SK-N-SH (cell line): ENCODE measurements at regions not wholly inside any gene's neighbourhood (a gene's known extent, or its start where the extent isn't known, plus 50 kb on each side); places are given as distances from the start of the nearest gene placed in this dataset.

Experiments
- CTCF ChIA-PET: fragments of 300-600, 350-600 bp; formaldehyde crosslinking; extraction: SDS; loops from one replicate; lab custom pipeline; 2021; lab: Yijun Ruan, JAX
- POLR2A ChIA-PET: fragments of 350-600 bp; sonication (Branson Sonifier 250); formaldehyde crosslinking; extraction: SDS; loops from one replicate; lab custom pipeline; 2020; ENCODE audit warnings: antibody characterized with exemption, inconsistent platforms; lab: Yijun Ruan, JAX
- DNase-seq: peaks from one replicate; pipeline ENCODE4 v3.0.0; 2012
- H2AFZ ChIP-seq: fragments of 200-600 bp; sonication (generic); 2 replicates; pipeline ENCODE4 v1.8.1; 2016; ENCODE audit warnings: antibody characterized with exemption, mild to moderate bottlenecking, low read depth
- H3F3A ChIP-seq: fragments of 200-600 bp; sonication (generic); replicated peaks from 2 replicates; pipeline ENCODE3; 2016; ENCODE audit warnings: antibody characterized with exemption, mild to moderate bottlenecking; ENCODE audit not compliant: insufficient read depth
- H3K27ac ChIP-seq, 2 experiments: fragments of 200-500 bp in 1 of 2; fragments of 200-600 bp in 1 of 2; sonication (Bioruptor generic) in 1 of 2; sonication (generic), shearing (Covaris generic) in 1 of 2; 2 replicates each; pipeline versions ENCODE4 v1.5.1 to v1.6.1; 2014 to 2016; ENCODE audit warnings: low read depth in 2 of 2, inconsistent platforms in 1 of 2, low read length in 1 of 2, mild to moderate bottlenecking in 1 of 2, mixed read lengths in 1 of 2
- H3K27me3 ChIP-seq: fragments of 200-600 bp; sonication (generic), shearing (Covaris generic); 2 replicates; pipeline ENCODE4 v1.6.1; 2016; ENCODE audit warnings: mixed run types; ENCODE audit not compliant: insufficient read depth
- H3K36me3 ChIP-seq, 2 experiments: fragments of 200-500 bp in 1 of 2; fragments of 200-600 bp in 1 of 2; sonication (Bioruptor generic) in 1 of 2; sonication (generic) in 1 of 2; replicated peaks in 1 of 2; 2 replicates each; pipeline versions ENCODE3 to v1.5.1; 2014 to 2016; ENCODE audit warnings: low read length in 1 of 2, mild to moderate bottlenecking in 1 of 2; ENCODE audit not compliant: insufficient read depth in 2 of 2, control insufficient read depth in 1 of 2
- H3K4me1 ChIP-seq, 2 experiments: fragments of 200-500 bp in 1 of 2; fragments of 200-600 bp in 1 of 2; sonication (Bioruptor generic) in 1 of 2; sonication (generic), shearing (Covaris generic) in 1 of 2; 2 replicates each; pipeline versions ENCODE4 v1.5.1 to v1.6.1; 2014 to 2016; ENCODE audit warnings: low read depth in 1 of 2, low read length in 1 of 2, mixed run types in 1 of 2; ENCODE audit not compliant: insufficient read depth in 2 of 2, control insufficient read depth in 1 of 2
- H3K4me2 ChIP-seq: fragments of 200-600 bp; sonication (generic), shearing (Covaris generic); 2 replicates; pipeline ENCODE4 v1.6.1; 2017; ENCODE audit warnings: mixed run types
- H3K4me3 ChIP-seq, 2 experiments: fragments of 200-500 bp in 1 of 2; fragments of 200-600 bp in 1 of 2; sonication (Bioruptor generic) in 1 of 2; sonication (generic), shearing (Covaris generic) in 1 of 2; 2 replicates each; pipeline versions ENCODE4 v1.5.1 to v1.8.1; 2014 to 2016; ENCODE audit warnings: low read depth in 2 of 2, inconsistent platforms in 1 of 2, low read length in 1 of 2, mild to moderate bottlenecking in 1 of 2, mixed read lengths in 1 of 2, moderate library complexity in 1 of 2
- H3K79me2 ChIP-seq: fragments of 200-600 bp; sonication (generic); 2 replicates; pipeline ENCODE4 v1.8.1; 2017; ENCODE audit warnings: mild to moderate bottlenecking; ENCODE audit not compliant: insufficient read depth
- H3K9ac ChIP-seq: fragments of 200-600 bp; sonication (generic); 2 replicates; pipeline ENCODE4 v1.6.1; 2017; ENCODE audit warnings: mixed run types
- H3K9me2 ChIP-seq: fragments of 200-600 bp; sonication (generic); 2 replicates; pipeline ENCODE4 v1.6.1; 2017; ENCODE audit warnings: mixed run types
- H3K9me3 ChIP-seq: fragments of 200-600 bp; sonication (generic); 2 replicates; pipeline ENCODE4 v1.6.1; 2017; ENCODE audit warnings: mixed run types, mild to moderate bottlenecking, moderate library complexity
- H4K20me1 ChIP-seq: fragments of 200-600 bp; sonication (generic); 2 replicates; pipeline ENCODE4 v1.6.1; 2017; ENCODE audit warnings: mild to moderate bottlenecking, mixed run types; ENCODE audit not compliant: insufficient read depth
- CHD2 ChIP-seq: fragments of 150-350 bp; IDR thresholded peaks from 2 replicates; pipeline ENCODE4 v1.6.1; 2018; ENCODE audit warnings: low read length; ENCODE audit not compliant: partially characterized antibody
- IRF3 ChIP-seq: fragments of 150-350 bp; IDR thresholded peaks from 2 replicates; pipeline ENCODE4 v1.6.1; 2016; ENCODE audit warnings: mild to moderate bottlenecking, low read depth, low read length
- JUND ChIP-seq: IDR thresholded peaks from 2 replicates; pipeline ENCODE4 v1.4.0; 2012
- MEF2A ChIP-seq: IDR thresholded peaks from 2 replicates; pipeline ENCODE4 v1.4.0; 2012; ENCODE audit warnings: low read depth, borderline replicate concordance
- NRF1 ChIP-seq: IDR thresholded peaks from 2 replicates; pipeline ENCODE4 v1.6.1; 2012; ENCODE audit warnings: low read depth, mild to moderate bottlenecking, low read length
- POLR2AphosphoS5 ChIP-seq: IDR thresholded peaks from 2 replicates; pipeline ENCODE4 v1.6.1; 2012; ENCODE audit warnings: low read depth, low read length
- RXRA ChIP-seq: IDR thresholded peaks from 2 replicates; pipeline ENCODE4 v1.4.0; 2012; ENCODE audit warnings: low read depth, mild to moderate bottlenecking, borderline replicate concordance
- YY1 ChIP-seq: IDR thresholded peaks from 2 replicates; pipeline ENCODE4 v1.4.0; 2012; ENCODE audit warnings: low read depth, mild to moderate bottlenecking
- WGBS: methylation state at CpG from one replicate; pipeline ENCODE4 v1.1.6; 2017; ENCODE audit warnings: low lambda C conversion rate; 5-methylcytosine and 5-hydroxymethylcytosine counted together
- TF ChIP-seq, protein P1 (sequence below): IDR thresholded peaks from 2 replicates; pipeline ENCODE4 v1.6.1; 2012; ENCODE audit warnings: mild to moderate bottlenecking, low read depth, low read length, moderate library complexity

DNA sequence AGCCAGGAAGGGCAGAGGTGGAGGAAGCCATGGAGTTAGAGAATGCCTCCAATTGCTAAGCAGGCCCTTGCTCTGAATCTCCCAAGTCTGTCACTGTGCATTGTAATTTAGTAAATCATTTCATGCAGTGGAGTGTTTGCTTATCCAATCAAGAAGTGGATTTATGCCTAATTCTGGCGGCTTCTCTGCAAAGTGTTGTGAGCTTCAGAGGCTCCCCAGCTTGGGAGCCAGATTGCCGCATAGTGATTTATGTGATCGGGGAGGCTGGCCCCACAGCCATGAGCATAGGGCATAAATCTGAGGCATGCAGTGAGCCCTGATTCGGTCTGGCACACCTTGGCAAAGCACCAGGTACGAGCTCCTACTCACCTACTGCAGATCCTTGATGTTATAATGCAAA lies 520.8 kb downstream of the HS3ST4 start:
- Histone ChIP-seq H3K79me2 (no peaks in the 10 kb centered on the region), H3K27me3 (no peaks in the 10 kb centered on the region), H3K9me2 (no peaks in the 10 kb centered on the region), H3K27ac (no peak overlapping the region), H4K20me1 (no peaks in the 10 kb centered on the region), H3K4me2 (no peak overlapping the region), H3K9me3 (no peaks in the 10 kb centered on the region), H3K9ac (no peak overlapping the region), H3K36me3 (no peaks in the 10 kb centered on the region), H3F3A (no peaks in the 10 kb centered on the region), H3K4me3 (no peak overlapping the region), H3K4me1 (no peaks in the 10 kb centered on the region), H2AFZ (no peak overlapping the region)
- ChIA-PET POLR2A (no interaction called here), CTCF (no interaction called here)
- 0% methylated on average over 1 of the region's 5 CpGs for WGBS
- TF ChIP-seq IRF3 (no peak), YY1 (no peak), POLR2AphosphoS5 (no peak), RXRA (no peak), JUND (no peak)
- no peak for DNase-seq

DNA sequence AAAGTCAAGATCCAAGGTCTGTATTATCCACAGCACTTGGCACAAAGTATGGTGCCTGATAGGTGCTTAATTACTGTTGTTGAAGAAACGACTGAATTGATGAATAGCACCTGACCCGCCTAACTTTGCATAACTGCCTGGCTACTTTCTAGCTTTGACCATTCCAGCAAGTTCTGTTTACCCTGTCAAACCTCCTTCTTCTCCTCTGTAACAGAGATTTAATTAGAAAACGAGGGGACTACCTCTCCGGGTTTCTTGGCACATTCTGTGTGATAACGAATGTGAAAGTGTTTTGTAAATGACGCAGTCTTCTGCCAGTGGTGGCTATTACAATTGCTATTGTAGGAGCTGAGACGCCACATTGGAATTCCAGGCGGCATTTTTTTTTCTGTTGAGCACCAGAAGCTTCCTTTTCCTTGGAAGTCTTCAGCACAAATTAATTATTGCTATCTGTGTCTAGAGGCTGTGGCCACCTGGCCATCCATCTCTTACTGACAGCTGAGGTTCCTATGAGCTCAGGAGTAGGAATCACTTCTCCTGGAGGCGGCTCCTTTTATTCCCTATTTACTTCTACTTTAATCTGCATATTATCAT lies 522.9 kb downstream of the HS3ST4 start:
- H3K79me2 ChIP-seq = no peaks in the 10 kb centered on the region
- no peaks in the 10 kb centered on the region for H3K9me2 ChIP-seq
- H2AFZ ChIP-seq = no peak overlapping the region
- no peaks in the 10 kb centered on the region for H4K20me1 ChIP-seq
- no peaks in the 10 kb centered on the region for H3K36me3 ChIP-seq
- ChIA-PET CTCF (interaction anchor here (0.7 kb wide), 1 partner anchor 176 kb away, joined by 3 read pairs; no protein-coding TSS in a partner anchor), POLR2A (no interaction called here)
- DNase-seq = no peak
- H3K4me3 ChIP-seq = no peak overlapping the region
- H3K4me1 ChIP-seq = no peaks in the 10 kb centered on the region
- WGBS = 2% methylated on average over 9 of the region's 9 CpGs
- H3K27ac ChIP-seq = no peak overlapping the region
- H3K9ac ChIP-seq = no peak overlapping the region
- H3K27me3 ChIP-seq = no peaks in the 10 kb centered on the region
- no peak overlapping the region for H3K4me2 ChIP-seq
- H3K9me3 ChIP-seq = no peaks in the 10 kb centered on the region
- no peaks in the 10 kb centered on the region for H3F3A ChIP-seq
- TF ChIP-seq CHD2 (no peak), MEF2A (no peak), NRF1 (no peak)
- TF ChIP-seq, protein P1, sequence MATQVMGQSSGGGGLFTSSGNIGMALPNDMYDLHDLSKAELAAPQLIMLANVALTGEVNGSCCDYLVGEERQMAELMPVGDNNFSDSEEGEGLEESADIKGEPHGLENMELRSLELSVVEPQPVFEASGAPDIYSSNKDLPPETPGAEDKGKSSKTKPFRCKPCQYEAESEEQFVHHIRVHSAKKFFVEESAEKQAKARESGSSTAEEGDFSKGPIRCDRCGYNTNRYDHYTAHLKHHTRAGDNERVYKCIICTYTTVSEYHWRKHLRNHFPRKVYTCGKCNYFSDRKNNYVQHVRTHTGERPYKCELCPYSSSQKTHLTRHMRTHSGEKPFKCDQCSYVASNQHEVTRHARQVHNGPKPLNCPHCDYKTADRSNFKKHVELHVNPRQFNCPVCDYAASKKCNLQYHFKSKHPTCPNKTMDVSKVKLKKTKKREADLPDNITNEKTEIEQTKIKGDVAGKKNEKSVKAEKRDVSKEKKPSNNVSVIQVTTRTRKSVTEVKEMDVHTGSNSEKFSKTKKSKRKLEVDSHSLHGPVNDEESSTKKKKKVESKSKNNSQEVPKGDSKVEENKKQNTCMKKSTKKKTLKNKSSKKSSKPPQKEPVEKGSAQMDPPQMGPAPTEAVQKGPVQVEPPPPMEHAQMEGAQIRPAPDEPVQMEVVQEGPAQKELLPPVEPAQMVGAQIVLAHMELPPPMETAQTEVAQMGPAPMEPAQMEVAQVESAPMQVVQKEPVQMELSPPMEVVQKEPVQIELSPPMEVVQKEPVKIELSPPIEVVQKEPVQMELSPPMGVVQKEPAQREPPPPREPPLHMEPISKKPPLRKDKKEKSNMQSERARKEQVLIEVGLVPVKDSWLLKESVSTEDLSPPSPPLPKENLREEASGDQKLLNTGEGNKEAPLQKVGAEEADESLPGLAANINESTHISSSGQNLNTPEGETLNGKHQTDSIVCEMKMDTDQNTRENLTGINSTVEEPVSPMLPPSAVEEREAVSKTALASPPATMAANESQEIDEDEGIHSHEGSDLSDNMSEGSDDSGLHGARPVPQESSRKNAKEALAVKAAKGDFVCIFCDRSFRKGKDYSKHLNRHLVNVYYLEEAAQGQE = no peak
